Stimulated activated memory B cell treated with anti-CD40 and anti-IgM and Interleukin-4, amounts not matched to agents 10 μg/mL and 1 μg/mL and 100 μg/mL, for 72 hours (primary cell): ENCODE measurements at regions not wholly inside any gene's neighbourhood (a gene's known extent, or its start where the extent isn't known, plus 50 kb on each side); places are given as distances from the start of the nearest gene placed in this dataset.

Experiments
- ATAC-seq: fragments of 150-1000 bp; cut with Tn5 transposase; 2 replicates; pipeline ENCODE4 v1.10.0; 2021
- H3K27ac Mint-ChIP-seq: one replicate; pipeline ENCODE4 v1.8.0; 2022; ENCODE audit warnings: mild to moderate bottlenecking, mixed read lengths
- H3K27me3 Mint-ChIP-seq: one replicate; pipeline ENCODE4 v1.8.0; 2022; ENCODE audit warnings: mixed read lengths
- H3K36me3 Mint-ChIP-seq: one replicate; pipeline ENCODE4 v1.8.0; 2022; ENCODE audit warnings: mixed read lengths
- H3K4me1 Mint-ChIP-seq: one replicate; pipeline ENCODE4 v1.8.0; 2022; ENCODE audit warnings: mixed read lengths
- H3K4me3 Mint-ChIP-seq: one replicate; pipeline ENCODE4 v1.8.0; 2022; ENCODE audit warnings: mild to moderate bottlenecking, moderate library complexity, mixed read lengths
- H3K9me3 Mint-ChIP-seq: one replicate; pipeline ENCODE4 v1.8.0; 2022; ENCODE audit warnings: mixed read lengths

DNA sequence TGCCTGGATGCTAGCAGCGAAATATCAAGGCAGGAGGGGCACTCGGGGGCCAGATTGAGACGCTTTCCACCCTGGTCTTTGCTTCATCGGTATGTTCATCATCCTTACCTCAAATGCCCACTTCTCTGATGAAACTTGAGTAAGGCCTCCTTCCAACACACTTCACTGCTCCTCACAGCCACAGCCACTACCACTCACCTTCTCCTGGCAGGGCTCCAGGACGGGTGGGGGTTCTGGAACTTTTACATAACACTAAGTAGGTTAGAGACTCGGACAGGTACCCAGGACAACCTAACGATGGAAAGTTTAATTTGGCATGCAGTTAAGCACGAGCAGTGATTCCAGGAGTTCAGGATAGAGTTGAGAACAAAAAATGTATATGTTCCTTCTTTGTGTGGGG is 73.9 kb upstream of the SPAG17 start:
- Mint-ChIP-seq H3K36me3 (no peaks in the 10 kb centered on the region), H3K4me1 (no peaks in the 10 kb centered on the region), H3K27me3 (no peaks in the 10 kb centered on the region), H3K9me3 (no peaks in the 10 kb centered on the region), H3K4me3 (no peak overlapping the region), H3K27ac (no peak overlapping the region)
- no peak for ATAC-seq

DNA sequence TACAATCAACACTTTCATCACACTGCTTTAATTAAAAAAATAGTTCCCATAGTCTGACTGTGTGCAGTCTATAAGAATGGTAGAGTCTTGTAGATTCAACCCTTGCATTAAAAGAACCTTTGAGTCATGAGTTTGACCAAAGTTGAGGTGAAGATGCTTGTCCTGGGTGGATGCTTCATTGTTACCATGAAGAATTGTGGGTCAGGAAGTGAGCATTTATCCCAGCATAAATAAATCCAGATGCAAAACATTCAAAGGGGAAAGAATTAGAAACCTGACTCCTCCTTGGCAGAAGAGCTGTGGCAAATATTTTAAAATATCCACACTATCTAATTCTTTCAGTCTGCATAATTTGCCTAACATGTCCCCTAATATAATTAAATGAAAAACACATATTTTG is 72.9 kb upstream of the SPAG17 start:
- Mint-ChIP-seq H3K36me3 (no peaks in the 10 kb centered on the region), H3K4me3 (no peak overlapping the region), H3K4me1 (no peaks in the 10 kb centered on the region), H3K27ac (no peak overlapping the region), H3K27me3 (no peaks in the 10 kb centered on the region), H3K9me3 (no peaks in the 10 kb centered on the region)
- no peak for ATAC-seq

DNA sequence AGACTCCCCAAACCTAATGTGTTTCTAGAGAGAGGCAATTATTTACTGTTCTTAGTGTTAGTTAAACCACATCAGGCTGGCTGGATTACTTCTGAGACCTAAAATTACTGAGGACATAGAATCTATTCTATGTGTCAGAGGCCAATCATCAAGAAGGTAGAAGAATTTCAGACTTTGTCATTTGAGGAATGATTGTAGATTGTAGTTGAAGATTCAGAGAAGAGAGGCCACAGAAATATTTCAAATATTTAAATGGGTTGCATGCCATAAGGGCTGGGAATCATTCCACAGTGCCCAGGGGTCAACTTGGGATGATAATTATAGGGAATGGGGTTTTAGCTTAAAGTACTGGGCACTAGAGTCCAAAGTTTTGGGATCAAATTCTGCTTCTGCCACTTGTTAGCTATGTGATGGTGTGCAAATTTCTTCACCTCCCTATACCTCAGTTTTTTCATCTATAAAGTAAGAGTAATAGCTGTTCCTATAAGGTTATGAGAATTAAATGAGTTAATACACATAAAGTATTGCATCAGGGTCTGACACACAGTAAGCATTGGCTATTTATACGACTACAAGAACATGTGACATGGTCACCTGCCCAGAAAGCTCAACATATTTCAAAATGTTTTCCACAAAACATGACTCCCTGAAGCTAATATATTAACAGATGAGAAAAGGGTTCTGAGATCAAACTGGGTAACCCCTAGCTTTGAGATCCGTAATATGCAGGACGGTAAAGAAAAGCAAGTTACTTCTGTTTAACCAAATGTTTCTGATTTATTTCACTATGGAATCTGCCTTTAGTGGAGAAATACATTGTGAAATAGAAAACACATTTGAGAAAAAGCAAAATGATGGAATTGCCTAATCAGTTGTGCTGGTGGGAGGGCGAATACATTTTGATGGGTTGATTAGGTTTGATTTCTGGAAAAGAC is 69.7 kb upstream of the SPAG17 start:
- no peak for ATAC-seq

DNA sequence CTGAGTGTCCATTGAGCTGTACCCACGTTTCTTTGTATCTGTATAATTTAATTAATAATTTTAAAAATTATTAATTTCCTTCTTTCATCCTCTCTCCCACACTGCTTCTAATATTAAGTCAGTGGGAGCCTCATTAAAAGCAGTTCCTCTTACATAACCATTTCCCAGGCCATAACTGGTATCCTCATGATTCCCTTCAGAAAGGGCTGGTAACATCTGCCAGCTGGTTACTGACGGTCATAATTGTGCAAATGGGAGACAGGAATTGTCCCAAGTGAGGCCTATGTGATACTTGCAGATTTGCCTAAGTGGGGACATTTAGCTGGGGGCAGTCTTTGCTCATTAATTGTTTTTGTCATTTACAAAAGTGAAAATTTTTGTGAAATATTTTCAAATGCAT is 69.0 kb upstream of the SPAG17 start:
- Mint-ChIP-seq H3K4me3 (no peak overlapping the region), H3K9me3 (no peaks in the 10 kb centered on the region), H3K36me3 (no peaks in the 10 kb centered on the region), H3K4me1 (no peaks in the 10 kb centered on the region), H3K27me3 (no peaks in the 10 kb centered on the region), H3K27ac (no peak overlapping the region)
- ATAC-seq, result no peak

More for the DNA sequence above, 69.7 kb upstream of the SPAG17 start:
- H3K4me3 Mint-ChIP-seq, result no peak overlapping the region
- no peaks in the 10 kb centered on the region for H3K4me1 Mint-ChIP-seq
- H3K36me3 Mint-ChIP-seq, result no peaks in the 10 kb centered on the region
- H3K9me3 Mint-ChIP-seq, result no peaks in the 10 kb centered on the region
- H3K27ac Mint-ChIP-seq, result no peak overlapping the region
- H3K27me3 Mint-ChIP-seq, result no peaks in the 10 kb centered on the region

DNA sequence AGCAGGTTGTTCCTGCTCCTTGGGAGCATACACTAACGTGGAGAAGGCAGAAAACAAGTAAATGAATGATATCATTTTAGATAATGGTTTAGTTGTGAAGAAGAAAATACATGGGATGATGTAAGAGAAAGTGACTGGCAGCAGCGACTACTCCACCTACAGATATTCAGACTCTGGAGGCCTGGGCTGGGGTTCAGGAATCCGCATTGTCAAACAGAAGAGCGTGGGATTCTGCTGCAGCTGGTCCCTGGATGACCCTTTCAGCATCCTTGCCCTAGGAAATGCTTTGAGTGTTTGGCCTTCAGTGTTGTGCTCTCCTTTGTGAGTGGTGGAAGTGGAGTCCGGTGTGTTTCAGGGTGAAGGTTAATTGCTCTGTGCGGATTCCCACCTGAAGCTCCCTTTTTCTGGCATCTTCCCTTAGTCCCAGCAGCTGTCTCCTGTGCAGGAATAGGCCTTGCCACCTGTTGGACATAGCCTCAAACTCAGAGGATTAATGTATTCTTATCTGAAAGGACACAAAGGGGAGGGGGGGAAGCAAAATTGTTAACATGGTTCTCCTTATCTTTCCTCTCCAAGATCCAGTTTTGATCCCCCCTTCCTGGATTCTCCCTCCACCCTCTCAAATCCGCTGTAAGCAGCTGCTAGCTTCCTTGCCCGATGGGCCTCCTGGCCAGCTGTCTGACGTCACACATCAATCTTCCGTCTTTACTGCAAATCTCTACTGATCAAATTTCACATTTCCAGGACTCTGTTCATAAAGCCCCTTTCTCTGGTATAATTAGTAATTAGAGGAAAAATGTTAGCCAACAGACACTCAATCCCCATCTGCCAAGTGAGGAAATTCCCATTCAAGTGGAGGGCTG is 68.3 kb upstream of the SPAG17 start:
- Mint-ChIP-seq H3K27me3 (no peaks in the 10 kb centered on the region), H3K4me3 (no peak overlapping the region), H3K27ac (no peak overlapping the region), H3K36me3 (no peaks in the 10 kb centered on the region), H3K4me1 (no peaks in the 10 kb centered on the region), H3K9me3 (no peaks in the 10 kb centered on the region)
- ATAC-seq, result no peak

DNA sequence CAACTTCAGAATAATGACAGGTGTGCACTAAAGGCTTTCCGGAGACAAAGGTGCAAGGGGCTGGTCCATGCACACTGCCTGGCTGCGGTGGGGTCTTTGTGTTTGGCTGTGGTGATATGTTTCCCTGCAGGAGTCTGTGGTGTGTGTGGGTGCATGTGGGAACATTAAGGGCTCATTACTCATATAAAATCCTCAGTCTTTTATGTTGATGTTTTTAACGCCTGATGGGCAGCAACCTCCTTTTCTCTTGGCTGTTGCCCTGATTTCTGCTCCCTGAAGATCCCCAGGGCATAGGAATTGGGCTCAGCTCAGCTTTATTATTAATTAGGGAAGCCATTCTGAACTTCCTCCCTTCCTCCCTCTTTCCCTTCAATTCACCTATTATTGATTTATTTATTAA is 67.6 kb upstream of the SPAG17 start:
- ATAC-seq, result no peak
- no peaks in the 10 kb centered on the region for H3K36me3 Mint-ChIP-seq
- no peaks in the 10 kb centered on the region for H3K4me1 Mint-ChIP-seq
- no peak overlapping the region for H3K4me3 Mint-ChIP-seq
- H3K9me3 Mint-ChIP-seq, result no peaks in the 10 kb centered on the region
- no peaks in the 10 kb centered on the region for H3K27me3 Mint-ChIP-seq
- no peak overlapping the region for H3K27ac Mint-ChIP-seq

DNA sequence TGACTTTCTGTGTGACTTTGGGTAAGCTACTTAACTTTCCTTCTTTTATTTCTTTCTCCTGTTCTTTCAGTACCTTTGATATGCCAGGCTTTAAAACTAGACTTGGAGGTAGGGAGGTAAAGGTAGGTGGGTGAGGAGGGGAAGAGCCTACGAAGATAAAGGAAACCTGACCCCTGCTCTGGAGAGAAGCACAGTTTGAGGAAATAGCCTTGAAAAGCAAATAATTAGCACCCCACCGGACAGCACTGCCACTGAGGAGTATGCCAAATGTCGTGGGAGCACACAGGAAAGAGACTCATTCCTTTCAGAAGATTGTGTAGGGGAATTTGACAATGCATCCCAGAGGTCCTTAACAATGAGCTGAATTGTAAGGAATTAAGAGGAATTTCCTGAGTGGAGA is 65.2 kb upstream of the SPAG17 start:
- Mint-ChIP-seq H3K36me3 (no peaks in the 10 kb centered on the region), H3K4me1 (no peaks in the 10 kb centered on the region), H3K9me3 (no peaks in the 10 kb centered on the region), H3K27ac (no peak overlapping the region), H3K4me3 (no peak overlapping the region), H3K27me3 (no peaks in the 10 kb centered on the region)
- ATAC-seq, result no peak

DNA sequence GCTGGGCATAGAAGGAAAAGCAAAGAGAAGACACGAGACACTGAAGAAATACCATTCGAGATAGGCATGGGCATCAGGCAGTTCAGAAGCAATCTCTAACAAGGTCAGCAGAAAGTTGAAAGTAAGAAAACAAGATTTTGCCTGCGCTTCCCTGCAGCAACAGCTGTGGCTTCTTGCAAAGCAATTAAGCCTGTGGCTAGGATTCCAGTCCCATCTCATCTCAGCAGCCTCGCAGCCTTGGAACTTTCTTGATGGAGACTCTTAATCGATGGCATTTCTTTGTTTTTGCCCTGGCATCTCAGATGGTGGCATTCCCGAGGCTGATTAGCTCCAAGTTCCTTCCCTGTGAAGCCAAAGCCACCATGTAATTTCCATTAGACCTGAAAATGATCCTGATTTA is 64.6 kb upstream of the SPAG17 start:
- H3K27ac Mint-ChIP-seq, result no peak overlapping the region
- no peaks in the 10 kb centered on the region for H3K27me3 Mint-ChIP-seq
- no peaks in the 10 kb centered on the region for H3K36me3 Mint-ChIP-seq
- H3K4me1 Mint-ChIP-seq, result no peaks in the 10 kb centered on the region
- no peak for ATAC-seq
- no peaks in the 10 kb centered on the region for H3K9me3 Mint-ChIP-seq
- no peak overlapping the region for H3K4me3 Mint-ChIP-seq

DNA sequence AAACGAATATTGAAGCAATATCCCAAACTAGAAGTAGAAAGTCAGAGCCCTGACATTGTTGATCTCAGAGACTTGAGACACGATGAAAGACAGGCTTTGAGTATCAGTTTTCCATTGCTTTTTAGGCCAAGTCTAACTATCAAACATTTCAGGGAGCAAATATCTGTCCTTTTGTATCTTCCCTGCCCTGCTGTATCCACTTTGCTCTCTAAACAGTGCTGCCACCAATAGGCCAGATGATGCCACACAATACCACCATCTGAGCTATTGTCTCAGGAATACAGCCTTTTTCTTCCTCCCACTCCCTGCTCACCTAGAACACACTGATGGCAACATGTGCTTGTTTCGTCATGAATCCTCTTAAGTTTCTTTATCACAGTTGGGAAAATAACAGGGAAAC is 62.6 kb upstream of the SPAG17 start:
- Mint-ChIP-seq H3K4me3 (no peak overlapping the region), H3K36me3 (no peaks in the 10 kb centered on the region), H3K4me1 (no peaks in the 10 kb centered on the region), H3K9me3 (no peaks in the 10 kb centered on the region), H3K27ac (no peak overlapping the region), H3K27me3 (no peaks in the 10 kb centered on the region)
- no peak for ATAC-seq

DNA sequence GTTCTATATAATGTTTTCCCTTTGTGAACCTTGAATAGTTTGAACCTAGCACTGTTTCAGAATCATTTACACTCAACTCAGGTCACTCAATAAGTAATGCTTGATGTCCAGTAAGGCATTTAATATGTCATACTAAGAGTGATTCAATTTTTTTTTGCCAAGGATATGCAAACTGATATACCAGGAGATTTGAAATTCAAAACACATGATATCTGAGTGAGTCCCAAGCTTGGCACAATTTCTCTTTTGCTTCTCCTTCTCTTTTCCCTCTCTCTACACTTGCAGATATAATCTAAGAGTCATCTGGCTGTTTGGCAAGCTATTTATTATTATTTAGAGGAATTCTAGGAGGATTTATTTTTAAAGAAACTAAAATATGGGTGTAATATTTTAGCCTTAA is 61.6 kb upstream of the SPAG17 start:
- Mint-ChIP-seq H3K36me3 (no peaks in the 10 kb centered on the region), H3K27ac (no peak overlapping the region), H3K4me1 (no peaks in the 10 kb centered on the region), H3K27me3 (no peaks in the 10 kb centered on the region), H3K4me3 (no peak overlapping the region), H3K9me3 (no peaks in the 10 kb centered on the region)
- no peak for ATAC-seq

DNA sequence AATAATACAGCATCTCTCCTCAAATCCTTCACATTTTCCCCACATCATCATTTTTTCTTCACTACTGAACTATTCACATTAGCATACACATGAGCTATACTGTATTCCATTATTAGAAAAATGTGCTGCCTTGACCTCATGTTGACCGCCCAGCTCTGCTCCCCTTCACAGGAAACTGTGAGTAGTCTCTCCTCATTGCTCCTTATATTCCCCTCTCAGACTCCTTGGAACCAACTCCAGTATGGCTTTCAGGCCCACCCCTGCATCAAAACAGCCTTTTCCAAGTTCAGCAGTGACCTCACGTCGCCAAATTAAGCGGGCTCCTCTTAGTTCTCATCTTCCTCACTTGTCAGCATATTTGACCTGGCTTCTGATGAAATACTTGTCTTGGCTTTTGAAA is 59.2 kb upstream of the SPAG17 start:
- no peak overlapping the region for H3K27ac Mint-ChIP-seq
- H3K4me1 Mint-ChIP-seq, result no peaks in the 10 kb centered on the region
- H3K27me3 Mint-ChIP-seq, result no peaks in the 10 kb centered on the region
- H3K4me3 Mint-ChIP-seq, result no peak overlapping the region
- no peak for ATAC-seq
- H3K9me3 Mint-ChIP-seq, result peaks cover 3% of the 10 kb centered on the region
- no peaks in the 10 kb centered on the region for H3K36me3 Mint-ChIP-seq

DNA sequence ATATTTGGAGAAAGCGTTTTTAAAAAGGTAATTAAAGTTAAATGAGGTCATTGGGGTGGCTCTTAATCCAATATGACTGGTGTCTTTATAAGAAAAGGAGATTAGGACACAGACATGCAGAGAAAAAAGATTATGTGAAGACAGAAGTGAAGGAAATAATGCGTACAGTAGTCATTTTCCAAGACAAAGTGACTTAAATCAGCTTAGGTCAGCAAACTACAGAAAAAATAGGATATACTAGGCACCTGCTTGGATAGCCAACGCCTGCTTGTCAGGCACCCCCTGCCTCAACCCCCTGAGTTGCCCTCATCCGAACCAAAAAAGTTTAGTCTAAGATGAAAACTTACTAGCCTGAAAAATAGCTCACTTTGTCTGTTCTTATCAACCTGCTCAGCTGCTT is 58.2 kb upstream of the SPAG17 start:
- Mint-ChIP-seq H3K9me3 (peaks cover 5% of the 10 kb centered on the region), H3K27ac (no peak overlapping the region), H3K4me1 (no peaks in the 10 kb centered on the region), H3K4me3 (no peak overlapping the region), H3K27me3 (no peaks in the 10 kb centered on the region), H3K36me3 (no peaks in the 10 kb centered on the region)
- ATAC-seq, result no peak
